GM21737 (cell line): ENCODE measurements at regions not wholly inside any gene's neighbourhood (a gene's known extent, or its start where the extent isn't known, plus 50 kb on each side); places are given as distances from the start of the nearest gene placed in this dataset.
"Not testable (repeated sequence)": the region's sequence is repeated elsewhere in the genome, so short reads cannot be mapped to it uniquely, and the experiment has no call there.

ENCODE experiments used
- ATAC-seq: cut with Tn5 transposase; IDR thresholded peaks from one replicate; pipeline ENCODE4 v1.9.1; 2021; ENCODE audit warnings: mild to moderate bottlenecking, moderate library complexity; ENCODE audit not compliant: unreplicated experiment

- no peak for ATAC-seq
Observed at GRCh38 chr3:35194666-35195065, 444.7 kb upstream of the ARPP21 start.

- ATAC-seq = no peak
Observed at GRCh38 chr3:35198857-35199256, 440.5 kb upstream of the ARPP21 start.

- no peak for ATAC-seq
Observed at GRCh38 chr3:35200056-35200455, 439.3 kb upstream of the ARPP21 start.

- ATAC-seq = no peak
Observed at GRCh38 chr3:35201211-35201610, 438.1 kb upstream of the ARPP21 start.

- ATAC-seq = no peak
Observed at GRCh38 chr3:35215525-35216500, 423.5 kb upstream of the ARPP21 start.

- no peak for ATAC-seq
Observed at GRCh38 chr3:35216501-35217266, 422.6 kb upstream of the ARPP21 start.

GRCh38 chr3:35223632-35224394 lies 415.5 kb upstream of the ARPP21 start:
- no peak for ATAC-seq

GRCh38 chr3:35224565-35225295 lies 414.6 kb upstream of the ARPP21 start:
- no peak for ATAC-seq

GRCh38 chr3:35241236-35241635 lies 398.1 kb upstream of the ARPP21 start:
- no peak for ATAC-seq

- ATAC-seq = no peak
Observed at GRCh38 chr3:35254917-35255316, 384.4 kb upstream of the ARPP21 start.

- no peak for ATAC-seq
Observed at GRCh38 chr3:35257641-35258040, 381.7 kb upstream of the ARPP21 start.

GRCh38 chr3:35262406-35262805 lies 376.9 kb upstream of the ARPP21 start:
- no peak for ATAC-seq

GRCh38 chr3:35263477-35263876 lies 375.8 kb upstream of the ARPP21 start:
- ATAC-seq = no peak

GRCh38 chr3:35266065-35266464 lies 373.3 kb upstream of the ARPP21 start:
- ATAC-seq = not testable (repeated sequence)

GRCh38 chr3:35275768-35276167 lies 363.6 kb upstream of the ARPP21 start:
- ATAC-seq = no peak

GRCh38 chr3:35276568-35276967 lies 362.8 kb upstream of the ARPP21 start:
- ATAC-seq = no peak

- ATAC-seq = no peak
Observed at GRCh38 chr3:35291471-35292236, 347.7 kb upstream of the ARPP21 start.

- no peak for ATAC-seq
Observed at GRCh38 chr3:35292568-35292967, 346.8 kb upstream of the ARPP21 start.

GRCh38 chr3:35295906-35296305 lies 343.4 kb upstream of the ARPP21 start:
- no peak for ATAC-seq

GRCh38 chr3:35296533-35296932 lies 342.8 kb upstream of the ARPP21 start:
- ATAC-seq = no peak
